DMS53 (cell line): ENCODE measurements at regions not wholly inside any gene's neighbourhood (a gene's known extent, or its start where the extent isn't known, plus 50 kb on each side); places are given as distances from the start of the nearest gene placed in this dataset.

Source experiments
- DNase-seq: peaks from one replicate; lab custom pipeline; 2025; lab: John Stamatoyannopoulos, UW

DNA sequence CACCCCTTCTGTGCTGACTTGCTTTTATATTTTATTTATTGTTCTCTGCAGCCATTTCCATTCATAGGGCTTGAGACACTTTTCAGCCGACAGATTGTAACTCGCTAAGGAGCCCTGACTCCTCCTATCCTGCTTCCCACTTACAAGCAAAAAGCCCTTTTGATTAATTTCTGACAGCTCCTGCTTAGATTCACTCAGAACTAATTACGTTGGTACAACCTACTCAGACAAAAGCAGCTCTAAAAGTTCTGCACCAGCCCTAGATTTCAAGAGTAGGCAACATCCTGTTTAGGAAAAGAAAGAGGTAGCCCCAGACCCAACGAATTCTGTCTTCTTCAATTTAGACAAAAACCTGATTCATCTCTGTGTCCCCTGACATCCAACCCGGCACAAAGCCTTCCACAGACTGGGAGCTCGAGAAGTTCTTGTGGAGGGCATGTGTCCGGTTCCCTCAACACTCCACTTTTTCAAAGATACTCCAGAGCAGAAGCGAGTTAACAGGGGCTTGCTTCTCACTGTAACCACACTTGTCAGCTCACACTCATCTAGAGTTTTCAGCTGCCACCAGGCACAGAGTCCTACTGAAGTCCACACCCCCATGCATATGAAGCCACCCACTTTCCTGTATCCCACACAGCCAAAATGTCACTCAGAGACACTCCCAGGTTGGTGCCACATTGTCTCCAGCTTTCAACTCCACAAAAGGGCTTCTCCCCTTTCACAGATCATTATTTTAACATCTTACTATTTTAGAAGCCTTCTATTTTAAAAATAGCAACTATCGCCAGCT lies 113.6 kb upstream of the NFE2L3 start:
- no peak for DNase-seq

- DNase-seq = no peak
These were observed 111.9 kb upstream of the NFE2L3 start for GRCh38 chr7:26040085-26040484.

DNA sequence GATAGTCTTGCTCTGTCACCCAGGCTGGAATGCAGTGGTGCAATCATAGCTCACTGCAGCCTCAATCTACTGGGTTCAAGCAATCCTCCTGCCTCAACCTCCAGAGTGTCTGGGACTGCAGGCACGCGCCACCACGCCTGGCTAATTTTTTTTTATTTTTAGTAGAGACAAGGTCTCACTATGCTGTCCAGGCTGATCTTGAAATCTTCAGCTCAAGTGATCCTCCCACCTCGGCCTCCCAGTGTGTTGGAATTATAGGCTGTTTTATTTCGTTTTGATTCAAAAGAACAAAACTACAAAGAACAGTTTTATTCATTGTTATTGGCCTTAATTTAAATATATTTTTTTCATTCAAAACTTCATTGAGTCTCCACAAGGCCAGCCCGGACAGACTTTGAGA lies 109.8 kb upstream of the NFE2L3 start:
- no peak for DNase-seq

DNA sequence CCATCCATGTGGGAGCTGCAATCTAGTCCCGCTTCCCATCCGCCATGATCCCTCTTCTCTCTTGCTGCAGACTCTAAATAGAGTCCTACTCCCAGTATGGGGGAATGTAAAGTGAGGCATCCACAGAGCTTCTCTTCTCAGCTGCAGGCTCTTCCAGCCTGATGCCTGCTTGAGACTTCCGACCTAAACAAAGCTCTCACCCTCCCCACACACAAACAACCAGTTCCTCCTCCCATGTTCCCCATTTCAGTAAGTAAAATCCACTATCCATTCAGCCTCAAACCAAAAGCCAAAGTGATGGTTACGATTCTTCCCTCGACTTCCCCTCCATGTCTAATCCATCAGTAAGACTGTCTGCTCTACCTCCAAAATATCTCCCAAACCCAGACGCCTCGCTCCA lies 108.2 kb upstream of the NFE2L3 start:
- no peak for DNase-seq

GRCh38 chr7:26044320-26044719 lies 107.7 kb upstream of the NFE2L3 start:
- DNase-seq = no peak

- no peak for DNase-seq
These were observed 105.8 kb upstream of the NFE2L3 start for GRCh38 chr7:26046150-26046549.

- DNase-seq = no peak
These were observed 105.1 kb upstream of the NFE2L3 start for GRCh38 chr7:26046878-26047277.

GRCh38 chr7:26048663-26049062 lies 103.3 kb upstream of the NFE2L3 start:
- DNase-seq = no peak

DNA sequence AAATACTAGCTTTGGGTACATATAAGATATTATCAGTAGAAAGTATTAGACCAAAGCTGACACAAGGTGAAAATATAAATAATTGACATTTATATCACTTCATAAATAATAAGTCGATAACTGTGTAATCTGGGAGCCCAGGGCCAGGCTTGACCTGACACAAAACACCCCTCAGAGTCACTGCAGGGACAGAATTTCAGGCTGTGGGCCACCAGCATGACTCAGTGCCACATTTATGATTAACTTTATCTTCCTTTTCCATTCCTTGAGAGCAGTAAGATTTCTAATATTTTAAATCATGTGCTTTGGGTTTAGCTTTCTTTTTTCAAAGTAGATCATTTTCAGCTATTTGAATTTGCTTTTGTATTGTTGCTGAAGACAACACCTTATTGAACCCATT lies 102.9 kb upstream of the NFE2L3 start:
- no peak for DNase-seq

GRCh38 chr7:26051021-26051420 lies 101.0 kb upstream of the NFE2L3 start:
- DNase-seq = no peak

DNA sequence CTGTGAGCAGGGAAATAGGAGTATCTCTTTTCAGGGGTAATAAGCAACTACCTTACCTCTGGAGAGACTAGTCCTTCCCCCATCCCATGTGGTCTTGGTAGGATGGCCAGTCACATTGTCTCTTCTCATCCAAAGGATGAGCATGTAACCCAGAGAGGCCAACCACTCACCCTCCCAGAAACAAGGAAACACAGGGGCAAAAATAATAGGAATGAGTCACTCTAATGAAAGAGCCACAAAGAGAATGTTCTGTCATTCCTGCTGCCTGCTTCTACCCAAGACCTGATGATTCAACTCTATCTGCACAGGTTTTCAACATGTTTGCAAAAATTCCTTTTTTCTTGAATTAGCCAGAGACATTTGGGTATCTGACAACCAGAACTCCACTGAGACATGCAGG lies 99.3 kb upstream of the NFE2L3 start:
- peak; percentile 96 for DNase-seq

GRCh38 chr7:26054386-26054785 lies 97.6 kb upstream of the NFE2L3 start:
- DNase-seq = no peak

DNA sequence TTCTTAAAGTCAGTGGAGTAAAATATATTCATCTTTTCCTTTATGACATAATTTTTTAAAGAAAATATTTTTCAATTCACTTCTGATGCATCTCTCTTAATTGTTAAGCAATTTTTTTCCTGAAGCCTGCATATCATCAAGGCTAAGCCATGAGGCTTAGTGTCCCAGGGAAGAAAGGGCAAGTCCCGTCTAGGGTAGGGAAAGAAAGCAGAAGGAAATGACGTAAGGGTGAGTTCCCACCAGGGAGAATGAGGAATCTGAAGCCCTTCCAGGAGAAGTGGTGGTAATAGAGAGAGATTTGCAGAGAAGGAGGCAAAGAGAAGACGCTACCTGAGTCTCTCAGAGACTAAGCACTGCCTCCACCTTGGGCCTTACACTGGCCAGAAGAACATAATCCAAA lies 96.8 kb upstream of the NFE2L3 start:
- DNase-seq = no peak

GRCh38 chr7:26060733-26061677 lies 91.0 kb upstream of the NFE2L3 start:
- DNase-seq = peak; percentile 30

GRCh38 chr7:26061678-26062603 lies 90.1 kb upstream of the NFE2L3 start:
- DNase-seq = peak; percentile 96

DNA sequence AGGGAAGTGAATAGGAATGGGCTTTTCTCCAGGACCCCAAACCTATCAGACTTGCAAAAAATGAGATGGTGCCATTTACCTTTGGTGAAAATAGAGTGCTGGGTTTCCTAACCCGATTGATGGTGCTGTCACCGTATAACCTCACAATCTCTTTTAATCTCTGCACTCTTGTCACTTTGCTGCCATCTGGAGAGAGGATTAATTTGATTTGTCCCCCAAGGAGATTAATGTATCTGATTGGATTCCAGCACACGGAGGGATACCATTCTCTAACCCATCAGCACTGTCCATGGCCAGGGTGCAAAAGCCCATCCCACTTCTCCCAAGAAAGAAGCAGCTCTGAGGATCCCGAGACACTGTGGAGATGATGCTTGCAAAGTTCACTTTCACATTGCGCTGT lies 86.3 kb upstream of the NFE2L3 start:
- no peak for DNase-seq

GRCh38 chr7:26066736-26067135 lies 85.3 kb upstream of the NFE2L3 start:
- no peak for DNase-seq

- no peak for DNase-seq
These were observed 81.7 kb upstream of the NFE2L3 start for GRCh38 chr7:26070290-26070689.

GRCh38 chr7:26071622-26072456 lies 80.2 kb upstream of the NFE2L3 start:
- no peak for DNase-seq

DNA sequence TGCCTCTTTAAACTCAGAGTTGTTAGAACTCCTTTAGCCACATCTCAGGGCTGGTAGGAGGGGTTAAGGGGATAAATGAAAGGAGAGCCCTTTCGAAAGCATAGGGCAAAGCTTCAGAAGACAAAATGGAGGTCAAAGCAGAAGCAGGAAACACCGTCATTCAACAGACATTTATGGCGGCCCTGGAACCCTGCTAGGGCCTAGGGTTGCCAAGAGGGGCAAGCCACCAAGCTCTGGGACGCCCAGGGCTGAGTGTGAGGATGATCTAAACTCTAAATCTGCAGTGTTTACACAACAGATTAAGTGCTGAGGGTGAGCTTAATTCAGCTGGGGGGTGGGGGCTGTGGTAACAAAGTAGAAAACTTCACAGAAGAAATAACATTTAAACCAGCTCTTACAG lies 79.0 kb upstream of the NFE2L3 start:
- peak; percentile 22 for DNase-seq

GRCh38 chr7:26074919-26075318 lies 77.1 kb upstream of the NFE2L3 start:
- no peak for DNase-seq
